Caki2 (cell line): ENCODE measurements at regions not wholly inside any gene's neighbourhood (a gene's known extent, or its start where the extent isn't known, plus 50 kb on each side); places are given as distances from the start of the nearest gene placed in this dataset.
"Not testable (repeated sequence)": the region's sequence is repeated elsewhere in the genome, so short reads cannot be mapped to it uniquely, and the experiment has no call there.

Source experiments
- DNase-seq: peaks from one replicate; pipeline ENCODE4 v3.0.0-alpha.2; 2015; ENCODE audit warnings: low read depth
- in situ Hi-C: cut with HindIII; loops from 2 replicates; pipeline ENCODE4 v1.10.0; 2016; ENCODE audit warnings: low sequenced_read_pairs, low pct_unique_long_range_greater_than_20kb, mixed read lengths

DNA sequence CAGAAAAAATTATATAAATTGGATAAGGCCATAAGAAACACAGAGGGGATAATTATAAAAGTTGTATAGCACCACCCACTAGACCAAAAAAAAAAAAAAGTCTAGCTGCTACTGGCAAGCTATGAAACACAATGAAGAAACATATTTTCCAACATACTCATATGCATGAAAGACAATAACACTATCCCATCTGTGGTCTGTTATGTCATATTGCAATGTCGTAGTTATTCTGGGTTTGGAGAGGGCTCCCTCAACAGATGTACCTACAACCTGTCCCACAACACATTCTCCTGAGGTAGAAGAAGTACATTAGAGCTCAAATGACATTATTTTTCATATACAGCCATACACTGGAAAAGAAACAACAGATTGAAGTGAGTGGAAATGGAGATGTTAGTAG, 517.6 kb upstream of the ADGRL4 start:
- in situ Hi-C loops = no loop called here
- DNase-seq = no peak

GRCh38 chr1:79519084-79519760, 512.7 kb upstream of the ADGRL4 start:
- DNase-seq = no peak
- in situ Hi-C loops = no loop called here

GRCh38 chr1:79517470-79518224, 511.1 kb upstream of the ADGRL4 start:
- in situ Hi-C loops = no loop called here
- DNase-seq = no peak

DNA sequence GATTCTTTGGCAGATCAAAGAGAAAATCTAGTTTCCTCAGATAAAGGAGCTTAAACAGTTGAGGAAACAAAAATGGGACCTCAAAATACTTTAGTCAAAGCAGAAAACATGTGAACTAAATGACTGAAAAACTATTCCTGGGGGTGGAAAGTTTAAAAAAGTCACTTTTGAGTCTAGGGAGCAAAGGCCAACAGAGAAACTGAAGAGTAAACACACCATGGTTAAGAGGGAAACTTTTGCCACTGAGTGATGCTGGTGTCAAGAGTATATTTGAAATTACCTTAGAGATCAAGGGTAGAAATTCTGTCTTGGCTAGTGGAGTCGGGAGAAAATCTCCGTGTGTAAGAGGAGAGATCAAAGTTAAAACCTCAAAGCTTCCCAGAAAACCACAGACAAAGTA, 501.2 kb upstream of the ADGRL4 start:
- no peak for DNase-seq
- in situ Hi-C loops = no loop called here

- no peak for DNase-seq
- in situ Hi-C loops = no loop called here
Observed at GRCh38 chr1:79501153-79501552, 494.6 kb upstream of the ADGRL4 start.

DNA sequence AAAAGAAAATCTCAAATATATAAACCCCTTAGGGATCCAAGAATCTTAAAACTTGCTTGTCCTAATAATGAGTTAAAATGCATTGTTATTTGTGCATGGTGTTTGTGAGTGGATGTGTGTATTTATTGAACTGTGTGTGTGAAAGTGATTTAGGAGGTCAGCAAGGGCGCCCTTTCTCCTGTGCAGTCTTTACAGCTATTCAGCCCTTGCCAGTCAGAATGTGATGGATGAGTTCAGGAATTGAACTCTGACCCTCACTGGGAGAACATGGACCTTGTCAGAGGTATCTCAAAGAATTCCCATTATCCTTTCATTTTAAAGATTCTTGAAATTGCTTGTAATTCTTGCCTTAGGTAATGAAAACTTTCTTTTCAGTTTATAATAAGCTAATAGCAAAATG, 493.0 kb upstream of the ADGRL4 start:
- DNase-seq = no peak
- in situ Hi-C loops = no loop called here

DNA sequence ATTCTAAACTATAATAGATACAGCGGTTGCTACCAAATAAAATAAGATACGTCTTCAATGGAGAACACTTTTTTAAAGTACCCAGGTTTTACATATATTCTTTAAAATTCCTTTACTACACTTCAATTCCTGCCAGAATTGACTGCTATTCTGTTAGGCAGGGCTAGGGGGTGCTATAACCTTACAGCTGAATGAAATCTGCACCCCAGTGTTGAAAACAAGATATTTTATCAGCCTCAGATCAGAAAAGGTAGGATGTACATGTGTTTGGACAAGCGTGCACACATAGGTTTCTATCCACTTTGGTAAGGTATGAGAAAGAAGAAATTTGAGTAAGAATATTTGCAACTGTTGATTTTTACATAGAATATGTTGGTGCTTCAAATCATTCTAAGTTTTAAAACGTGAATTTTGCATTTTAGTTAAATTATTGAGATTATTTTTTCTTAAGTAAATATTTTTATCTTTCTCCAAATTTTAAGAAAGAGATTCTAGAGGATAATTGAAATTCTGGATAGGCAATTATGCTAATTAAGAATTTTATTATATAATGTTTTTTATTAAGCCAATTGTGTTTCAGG, 490.8 kb upstream of the ADGRL4 start:
- in situ Hi-C loops = no loop called here
- DNase-seq = peak; percentile 2

DNA sequence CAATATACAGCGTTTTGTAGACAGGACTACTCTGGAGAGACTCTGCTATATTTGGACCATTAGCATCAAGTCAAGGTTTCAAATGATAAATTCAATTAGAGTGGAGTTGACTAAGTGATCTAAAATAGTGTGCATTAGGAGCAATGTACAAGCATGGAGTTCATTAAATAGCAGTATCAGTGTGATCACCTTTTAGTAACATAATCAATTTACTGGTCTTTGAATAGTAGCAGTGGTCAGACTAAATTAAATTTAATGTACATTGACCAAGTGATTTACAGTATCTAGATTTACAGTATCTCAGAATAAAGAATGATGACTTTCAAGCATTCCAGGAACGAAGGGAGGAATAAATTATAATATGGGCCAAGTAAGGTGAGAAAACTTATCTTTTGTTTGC, 489.6 kb upstream of the ADGRL4 start:
- in situ Hi-C loops = no loop called here
- DNase-seq = no peak

DNA sequence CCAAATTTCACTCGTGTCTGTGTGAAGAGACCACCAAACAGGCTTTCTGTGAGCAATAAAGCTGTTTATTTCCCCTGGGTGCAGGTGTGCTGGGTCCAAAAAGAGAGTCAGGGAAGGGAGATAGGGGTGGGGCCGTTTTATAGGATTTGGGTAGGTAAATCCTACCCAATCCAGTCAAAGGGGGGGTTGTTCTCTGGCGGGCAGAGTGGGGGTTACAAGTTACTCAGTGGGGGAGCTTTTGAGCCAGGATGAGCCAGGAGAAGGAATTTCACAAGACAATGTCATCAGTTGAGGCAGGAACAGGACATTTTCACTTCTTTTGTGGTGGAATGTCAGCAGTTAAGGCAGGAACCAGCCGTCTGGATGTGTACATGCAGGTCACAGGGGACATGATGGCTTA, 487.2 kb upstream of the ADGRL4 start:
- in situ Hi-C loops, DNase-seq: not testable (repeated sequence)

DNA sequence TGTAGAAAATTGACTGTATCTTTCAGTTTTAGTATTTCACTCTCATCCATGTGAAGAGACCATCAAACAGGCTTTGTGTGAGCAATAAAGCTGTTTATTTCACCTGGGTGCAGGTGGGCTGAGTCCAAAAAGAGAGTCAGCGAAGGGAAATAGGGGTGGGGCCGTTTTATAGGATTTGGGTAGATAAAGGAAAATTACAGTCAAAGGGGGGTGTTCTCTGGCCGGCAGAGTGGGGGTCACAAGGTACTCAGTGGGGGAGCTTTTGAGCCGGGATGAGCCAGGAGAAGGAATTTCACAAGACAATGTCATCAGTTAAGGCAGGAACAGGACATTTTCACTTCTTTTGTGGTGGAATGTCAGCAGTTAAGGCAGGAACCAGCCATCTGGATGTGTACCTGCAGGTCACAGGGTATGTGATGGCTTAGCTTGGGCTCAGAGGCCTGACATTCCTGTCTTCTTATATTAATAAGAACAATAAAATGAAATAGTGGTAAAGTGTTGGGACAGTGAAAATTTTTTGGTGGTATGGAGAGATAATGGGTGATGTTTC, 482.1 kb upstream of the ADGRL4 start:
- in situ Hi-C loops, DNase-seq: not testable (repeated sequence)

DNA sequence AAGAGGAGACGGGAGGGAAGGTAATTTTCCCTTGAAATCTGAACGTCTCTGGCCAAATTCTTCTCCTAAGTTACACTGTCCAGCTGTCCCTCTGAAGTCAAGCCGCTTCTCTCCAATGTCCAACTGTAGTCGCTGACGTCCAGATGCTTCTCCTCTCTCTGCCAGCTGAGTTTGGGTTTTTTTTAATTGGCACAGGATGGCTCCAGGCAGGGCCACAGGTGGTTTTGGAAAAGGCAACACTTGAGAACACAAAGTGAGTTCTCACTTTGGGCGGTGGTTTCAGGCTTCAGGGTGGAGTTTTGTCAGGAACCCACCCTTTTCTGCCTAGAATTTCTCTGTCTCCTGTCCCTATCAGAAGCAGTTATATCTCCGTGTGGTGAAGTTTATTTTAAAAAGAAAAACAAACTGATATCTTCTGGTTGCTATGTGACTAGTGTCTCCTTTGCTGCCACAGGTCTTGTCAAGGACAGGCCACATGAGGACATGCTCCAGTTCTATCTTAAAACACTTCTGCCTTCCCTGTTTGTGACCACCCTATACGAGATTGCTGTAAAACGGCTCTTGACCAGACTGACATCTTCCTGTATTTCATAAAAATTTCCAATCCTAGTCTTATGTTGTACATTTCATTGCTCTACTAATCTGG, 472.3 kb upstream of the ADGRL4 start:
- DNase-seq = no peak
- in situ Hi-C loops = no loop called here

DNA sequence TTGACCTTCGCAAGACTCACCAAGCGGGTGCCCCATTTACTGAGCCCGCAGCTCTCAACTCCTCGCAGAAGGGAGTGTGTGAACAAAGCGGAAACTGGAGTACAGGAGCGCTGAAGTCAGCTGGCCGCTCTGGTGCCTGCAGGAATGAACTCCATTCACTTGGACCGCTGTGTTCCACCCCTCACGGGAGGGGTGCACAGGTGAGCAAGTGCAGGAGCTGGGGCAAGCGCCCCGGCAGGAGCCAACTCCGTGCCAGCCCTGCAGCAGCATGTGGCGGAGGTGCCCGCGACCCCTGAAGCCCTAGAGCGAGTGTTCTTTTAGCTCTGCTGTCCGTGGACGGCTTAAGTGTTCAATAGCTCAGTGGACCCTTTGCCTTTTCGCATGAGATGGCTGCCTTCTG, 471.6 kb upstream of the ADGRL4 start:
- in situ Hi-C loops = no loop called here
- DNase-seq = no peak

GRCh38 chr1:79472067-79472656, 465.6 kb upstream of the ADGRL4 start:
- in situ Hi-C loops = no loop called here
- no peak for DNase-seq

- no peak for DNase-seq
- in situ Hi-C loops = no loop called here
Observed at GRCh38 chr1:79469139-79469538, 462.6 kb upstream of the ADGRL4 start.

DNA sequence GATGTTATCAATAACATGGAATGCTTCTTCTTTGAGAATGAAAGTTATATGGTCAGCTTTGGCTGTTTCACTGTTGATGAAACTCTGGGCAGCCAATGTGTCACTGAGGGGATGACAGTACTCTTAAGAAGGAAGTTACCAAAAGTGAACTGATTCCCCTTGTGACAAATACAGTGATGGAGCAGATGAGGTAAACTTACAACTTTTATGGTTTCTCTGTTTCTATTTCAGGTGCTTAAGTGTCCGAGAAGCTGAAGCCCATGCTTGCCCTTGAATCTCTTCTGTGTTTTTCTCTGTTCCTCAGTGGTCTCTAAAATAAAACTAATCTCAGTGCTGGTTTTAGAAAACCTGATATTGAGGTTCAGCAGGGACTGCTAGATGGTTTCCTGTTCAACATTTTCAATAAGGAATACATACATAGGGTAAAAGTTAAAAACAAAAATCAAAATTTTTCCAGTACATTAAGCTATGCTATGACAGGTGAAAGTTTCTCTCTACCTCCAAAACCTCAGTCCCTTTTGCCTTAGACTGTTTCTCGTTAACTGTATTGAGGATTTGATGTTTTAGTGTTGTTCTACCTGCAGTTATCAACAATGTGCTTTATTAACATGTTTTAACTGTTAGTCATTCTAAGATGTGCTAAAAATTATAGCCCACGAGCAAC, 454.4 kb upstream of the ADGRL4 start:
- no peak for DNase-seq
- in situ Hi-C loops = no loop called here

- in situ Hi-C loops = no loop called here
- no peak for DNase-seq
Observed at GRCh38 chr1:79457562-79458224, 451.2 kb upstream of the ADGRL4 start.

- in situ Hi-C loops = no loop called here
- DNase-seq = no peak
Observed at GRCh38 chr1:79448426-79448825, 441.9 kb upstream of the ADGRL4 start.

- no peak for DNase-seq
- in situ Hi-C loops = no loop called here
Observed at GRCh38 chr1:79441238-79441637, 434.7 kb upstream of the ADGRL4 start.
